ENCODE measurements at regions not wholly inside any gene's neighbourhood (a gene's known extent, or its start where the extent isn't known, plus 50 kb on each side); places are given as distances from the start of the nearest gene placed in this dataset.
"Not testable (repeated sequence)": the region's sequence is repeated elsewhere in the genome, so short reads cannot be mapped to it uniquely, and the experiment has no call there.

GRCh38 chr20:48404598-48404997 is 423.2 kb downstream of the PREX1 start:
- peaks cover 40% of the 10 kb centered on the region for H3K27me3 Mint-ChIP-seq
- no peak for ATAC-seq
- no peak for DNase-seq
- no peaks in the 10 kb centered on the region for H3K9me3 Mint-ChIP-seq
- peaks cover 17% of the 10 kb centered on the region for H3K4me1 Mint-ChIP-seq
- H3K4me3 Mint-ChIP-seq, result no peak overlapping the region
- H3K27ac Mint-ChIP-seq, result no peak overlapping the region

- Mint-ChIP-seq H3K9me3 (no peaks in the 10 kb centered on the region), H3K27me3 (peaks cover 26% of the 10 kb centered on the region), H3K27ac (peak overlapping the region in 1 of 2 donors; percentile 28), H3K4me3 (no peak overlapping the region), H3K4me1 (peaks cover 17% of the 10 kb centered on the region)
- ATAC-seq (no peak), DNase-seq (no peak)
Measured at GRCh38 chr20:48403167-48403761, 424.5 kb downstream of the PREX1 start.

- H3K27me3 Mint-ChIP-seq, result peaks cover 26% of the 10 kb centered on the region
Measured at GRCh38 chr20:48401359-48401758, 426.4 kb downstream of the PREX1 start.

GRCh38 chr20:48400009-48400408 is 427.8 kb downstream of the PREX1 start:
- DNase-seq (no peak), ATAC-seq (no peak)
- H3K4me3 Mint-ChIP-seq, result no peak overlapping the region
- H3K9me3 Mint-ChIP-seq, result no peaks in the 10 kb centered on the region
- H3K27ac Mint-ChIP-seq, result no peak overlapping the region
- peaks cover 18% of the 10 kb centered on the region for H3K27me3 Mint-ChIP-seq
- no peaks in the 10 kb centered on the region for H3K4me1 Mint-ChIP-seq

More at GRCh38 chr20:48401359-48401758, 426.4 kb downstream of the PREX1 start:
- DNase-seq (no peak), ATAC-seq (no peak)
- H3K27ac Mint-ChIP-seq, result no peak overlapping the region
- no peak overlapping the region for H3K4me3 Mint-ChIP-seq
- H3K9me3 Mint-ChIP-seq, result no peaks in the 10 kb centered on the region
- H3K4me1 Mint-ChIP-seq, result peaks cover 11% of the 10 kb centered on the region

GRCh38 chr20:48398506-48399449 is 429.0 kb downstream of the PREX1 start:
- no peak for ATAC-seq
- H3K4me3 Mint-ChIP-seq, result no peak overlapping the region
- H3K9me3 Mint-ChIP-seq, result peaks cover 1 to 2% of the 10 kb centered on the region in 2 donors
- DNase-seq, result no peak
- no peak overlapping the region for H3K27ac Mint-ChIP-seq
- H3K27me3 Mint-ChIP-seq, result peaks cover 20% of the 10 kb centered on the region
- no peaks in the 10 kb centered on the region for H3K4me1 Mint-ChIP-seq

GRCh38 chr20:48396981-48397861 is 430.6 kb downstream of the PREX1 start:
- not testable (repeated sequence) for H3K4me1 Mint-ChIP-seq, H3K4me3 Mint-ChIP-seq, DNase-seq, ATAC-seq, H3K27ac Mint-ChIP-seq, H3K27me3 Mint-ChIP-seq
- H3K9me3 Mint-ChIP-seq, result peaks cover 5 to 14% of the 10 kb centered on the region in 2 donors

GRCh38 chr20:48395816-48396546 is 431.8 kb downstream of the PREX1 start:
- no peak overlapping the region for H3K4me3 Mint-ChIP-seq
- peaks cover 12 to 22% of the 10 kb centered on the region in 2 donors for H3K9me3 Mint-ChIP-seq
- no peak overlapping the region for H3K27ac Mint-ChIP-seq
- DNase-seq (no peak), ATAC-seq (no peak)
- peaks cover 8% of the 10 kb centered on the region for H3K27me3 Mint-ChIP-seq
- H3K4me1 Mint-ChIP-seq, result no peaks in the 10 kb centered on the region

GRCh38 chr20:48394415-48395081 is 433.3 kb downstream of the PREX1 start:
- Mint-ChIP-seq H3K4me1 (no peaks in the 10 kb centered on the region), H3K4me3 (no peak overlapping the region), H3K27ac (peak overlapping the region in 1 of 2 donors; percentile 42), H3K27me3 (peaks cover 8% of the 10 kb centered on the region), H3K9me3 (peaks cover 15 to 29% of the 10 kb centered on the region in 2 donors)
- DNase-seq (no peak), ATAC-seq (no peak)

- Mint-ChIP-seq H3K9me3 (peaks cover 15 to 29% of the 10 kb centered on the region in 2 donors), H3K27me3 (peaks cover 8% of the 10 kb centered on the region), H3K27ac (no peak overlapping the region), H3K4me3 (no peak overlapping the region), H3K4me1 (no peaks in the 10 kb centered on the region)
- DNase-seq (no peak), ATAC-seq (no peak)
Measured at GRCh38 chr20:48393737-48394314, 434.0 kb downstream of the PREX1 start.

GRCh38 chr20:48393311-48393685 is 434.5 kb downstream of the PREX1 start:
- H3K27ac Mint-ChIP-seq, result no peak overlapping the region
- H3K9me3 Mint-ChIP-seq, result peaks cover 15 to 29% of the 10 kb centered on the region in 2 donors
- ATAC-seq (no peak), DNase-seq (no peak)
- no peak overlapping the region for H3K4me3 Mint-ChIP-seq
- H3K27me3 Mint-ChIP-seq, result peaks cover 12% of the 10 kb centered on the region
- no peaks in the 10 kb centered on the region for H3K4me1 Mint-ChIP-seq

GRCh38 chr20:48392407-48393310 is 435.1 kb downstream of the PREX1 start:
- Mint-ChIP-seq H3K27me3 (peaks cover 16% of the 10 kb centered on the region), H3K4me1 (no peaks in the 10 kb centered on the region), H3K9me3 (peaks cover 15 to 29% of the 10 kb centered on the region in 2 donors), H3K4me3 (no peak overlapping the region), H3K27ac (no peak overlapping the region)
- DNase-seq (no peak), ATAC-seq (no peak)

GRCh38 chr20:48390981-48391380 is 436.8 kb downstream of the PREX1 start:
- ATAC-seq, result no peak
- DNase-seq, result no peak
- Mint-ChIP-seq H3K4me1 (no peaks in the 10 kb centered on the region), H3K27me3 (peaks cover 27% of the 10 kb centered on the region), H3K27ac (no peak overlapping the region), H3K9me3 (peaks cover 15 to 29% of the 10 kb centered on the region in 2 donors), H3K4me3 (no peak overlapping the region)

- ATAC-seq, result no peak
- peaks cover 11 to 19% of the 10 kb centered on the region in 2 donors for H3K9me3 Mint-ChIP-seq
- H3K27me3 Mint-ChIP-seq, result peaks cover 22% of the 10 kb centered on the region
- H3K27ac Mint-ChIP-seq, result no peak overlapping the region
- H3K4me1 Mint-ChIP-seq, result no peaks in the 10 kb centered on the region
- no peak for DNase-seq
- no peak overlapping the region for H3K4me3 Mint-ChIP-seq
Measured at GRCh38 chr20:48387675-48388074, 440.1 kb downstream of the PREX1 start.
